OCI-LY1 (cell line): ENCODE measurements at regions not wholly inside any gene's neighbourhood (a gene's known extent, or its start where the extent isn't known, plus 50 kb on each side); places are given as distances from the start of the nearest gene placed in this dataset.

ENCODE experiments used
- H2AFZ ChIP-seq: fragments of 200-600 bp; sonication (generic), shearing (Covaris generic); 2 replicates; pipeline ENCODE4 v1.6.0; 2014; ENCODE audit warnings: antibody characterized with exemption, mild to moderate bottlenecking, low read length
- H3F3A ChIP-seq: fragments of 200-600 bp; sonication (generic), shearing (Covaris generic); 2 replicates; pipeline ENCODE4 v1.6.0; 2014; ENCODE audit warnings: mild to moderate bottlenecking, antibody characterized with exemption, low read length, moderate library complexity; ENCODE audit not compliant: insufficient read depth
- H3K27ac ChIP-seq: fragments of 200-600 bp; sonication (generic); 2 replicates; pipeline ENCODE4 v1.5.1; 2014; ENCODE audit warnings: low read length, mixed run types, mild to moderate bottlenecking, low read depth; ENCODE audit not compliant: poor library complexity, severe bottlenecking
- H3K27me3 ChIP-seq: fragments of 200-600 bp; sonication (generic); 2 replicates; pipeline ENCODE4 v1.6.0; 2014; ENCODE audit warnings: antibody characterized with exemption, mild to moderate bottlenecking, low read length, moderate library complexity; ENCODE audit not compliant: insufficient read depth
- H3K36me3 ChIP-seq: fragments of 200-600 bp; sonication (generic); 2 replicates; pipeline ENCODE4 v1.6.1; 2014; ENCODE audit warnings: mild to moderate bottlenecking, antibody characterized with exemption, low read length, moderate library complexity, mixed read lengths; ENCODE audit not compliant: insufficient read depth
- H3K4me1 ChIP-seq: fragments of 200-600 bp; sonication (generic); 2 replicates; pipeline ENCODE4 v1.5.1; 2014; ENCODE audit warnings: mild to moderate bottlenecking, low read length, moderate library complexity; ENCODE audit not compliant: insufficient read depth, severe bottlenecking
- H3K4me2 ChIP-seq: fragments of 200-600 bp; sonication (generic), shearing (Covaris generic); 2 replicates; pipeline ENCODE4 v1.6.1; 2014; ENCODE audit warnings: low read length
- H3K4me3 ChIP-seq: fragments of 200-600 bp; sonication (generic); 2 replicates; pipeline ENCODE4 v1.5.1; 2014; ENCODE audit warnings: low read length, low read depth, mild to moderate bottlenecking, mixed read lengths; ENCODE audit not compliant: poor library complexity, severe bottlenecking
- H3K79me2 ChIP-seq: fragments of 200-600 bp; shearing (Covaris generic); 2 replicates; pipeline ENCODE4 v1.6.1; 2016; ENCODE audit warnings: mixed run types, low read length, mixed read lengths; ENCODE audit not compliant: insufficient read depth
- H3K9ac ChIP-seq: fragments of 200-600 bp; sonication (generic), shearing (Covaris generic); 2 replicates; pipeline ENCODE4 v1.6.1; 2014; ENCODE audit warnings: mild to moderate bottlenecking, low read length, mixed read lengths
- H3K9me2 ChIP-seq: fragments of 200-600 bp; sonication (generic), shearing (Covaris generic); 2 replicates; pipeline ENCODE4 v1.6.1; 2014; ENCODE audit warnings: low read depth, mild to moderate bottlenecking, low read length, mixed read lengths
- H3K9me3 ChIP-seq: fragments of 200-600 bp; shearing (Covaris generic); 2 replicates; pipeline ENCODE4 v1.6.1; 2014; ENCODE audit warnings: low read length, mixed read lengths
- H4K20me1 ChIP-seq: fragments of 200-600 bp; sonication (generic), shearing (Covaris generic); 2 replicates; pipeline ENCODE4 v1.6.0; 2016; ENCODE audit warnings: mild to moderate bottlenecking, low read length; ENCODE audit not compliant: insufficient read depth
- EZH2 ChIP-seq: fragments of 200-600 bp; sonication (generic), shearing (Covaris generic); IDR thresholded peaks from 2 replicates; pipeline ENCODE4 v1.8.0; 2017; ENCODE audit warnings: borderline replicate concordance, mixed run types, mild to moderate bottlenecking, antibody characterized with exemption, low read length, moderate library complexity, mixed read lengths
- TF ChIP-seq, protein P1 (sequence below): fragments of 200-600 bp; sonication (generic), shearing (Covaris generic); IDR thresholded peaks from 2 replicates; pipeline ENCODE4 v1.5.1; 2017; ENCODE audit warnings: mild to moderate bottlenecking, antibody characterized with exemption, low read length, moderate library complexity, mixed read lengths

DNA sequence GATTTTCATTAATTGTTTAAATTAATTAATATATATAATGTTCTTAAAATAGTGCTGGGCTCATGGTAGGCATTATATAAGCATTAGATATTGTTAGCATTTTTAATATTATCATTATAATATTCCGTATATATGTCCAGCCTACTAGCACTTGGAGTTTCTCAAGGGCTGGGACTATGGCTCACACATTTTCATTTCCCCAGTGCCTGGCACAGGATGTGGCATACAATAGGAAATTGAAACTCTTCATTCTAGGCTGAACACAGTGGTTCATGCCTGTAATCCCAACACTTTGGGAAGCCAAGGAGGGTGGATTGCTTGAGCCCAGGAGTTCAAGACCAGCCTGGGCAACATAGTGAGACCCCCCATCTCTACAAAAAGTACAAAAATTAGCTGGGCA, 170.4 kb downstream of the RSL24D1 start:
- Histone ChIP-seq H3F3A (no peaks in the 10 kb centered on the region), H3K27me3 (no peaks in the 10 kb centered on the region), H3K4me1 (no peaks in the 10 kb centered on the region), H4K20me1 (no peaks in the 10 kb centered on the region), H3K27ac (no peak overlapping the region), H3K9ac (no peak overlapping the region), H3K4me2 (no peak overlapping the region), H2AFZ (no peak overlapping the region), H3K9me3 (no peaks in the 10 kb centered on the region), H3K9me2 (no peaks in the 10 kb centered on the region), H3K4me3 (no peak overlapping the region), H3K36me3 (no peaks in the 10 kb centered on the region), H3K79me2 (no peaks in the 10 kb centered on the region)
- TF ChIP-seq EZH2, result no peak
- TF ChIP-seq, protein P1, sequence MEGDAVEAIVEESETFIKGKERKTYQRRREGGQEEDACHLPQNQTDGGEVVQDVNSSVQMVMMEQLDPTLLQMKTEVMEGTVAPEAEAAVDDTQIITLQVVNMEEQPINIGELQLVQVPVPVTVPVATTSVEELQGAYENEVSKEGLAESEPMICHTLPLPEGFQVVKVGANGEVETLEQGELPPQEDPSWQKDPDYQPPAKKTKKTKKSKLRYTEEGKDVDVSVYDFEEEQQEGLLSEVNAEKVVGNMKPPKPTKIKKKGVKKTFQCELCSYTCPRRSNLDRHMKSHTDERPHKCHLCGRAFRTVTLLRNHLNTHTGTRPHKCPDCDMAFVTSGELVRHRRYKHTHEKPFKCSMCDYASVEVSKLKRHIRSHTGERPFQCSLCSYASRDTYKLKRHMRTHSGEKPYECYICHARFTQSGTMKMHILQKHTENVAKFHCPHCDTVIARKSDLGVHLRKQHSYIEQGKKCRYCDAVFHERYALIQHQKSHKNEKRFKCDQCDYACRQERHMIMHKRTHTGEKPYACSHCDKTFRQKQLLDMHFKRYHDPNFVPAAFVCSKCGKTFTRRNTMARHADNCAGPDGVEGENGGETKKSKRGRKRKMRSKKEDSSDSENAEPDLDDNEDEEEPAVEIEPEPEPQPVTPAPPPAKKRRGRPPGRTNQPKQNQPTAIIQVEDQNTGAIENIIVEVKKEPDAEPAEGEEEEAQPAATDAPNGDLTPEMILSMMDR, result no peak

DNA sequence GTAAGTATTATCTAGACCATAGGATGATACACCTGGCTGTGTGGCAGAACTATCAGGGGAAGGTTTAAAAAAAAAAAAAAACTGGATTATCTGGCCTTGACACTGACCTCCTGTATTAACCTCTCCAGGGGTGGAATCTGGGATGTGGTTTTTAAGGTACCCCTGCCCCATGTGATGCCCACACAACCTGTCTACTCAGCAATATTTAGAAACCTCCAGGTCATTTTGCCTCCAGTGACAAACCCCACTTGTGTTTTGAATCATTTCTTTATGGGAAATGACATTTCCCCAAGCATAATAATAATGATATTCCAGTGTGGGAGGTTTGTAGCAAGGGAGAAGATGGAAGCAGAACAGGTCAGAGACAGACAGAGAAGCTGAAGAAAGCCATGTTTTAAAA, 179.1 kb downstream of the RSL24D1 start:
- H4K20me1 ChIP-seq, result no peaks in the 10 kb centered on the region
- no peaks in the 10 kb centered on the region for H3K79me2 ChIP-seq
- H3K9ac ChIP-seq, result no peak overlapping the region
- H3K9me2 ChIP-seq, result no peaks in the 10 kb centered on the region
- H3K27ac ChIP-seq, result no peak overlapping the region
- H3K9me3 ChIP-seq, result no peaks in the 10 kb centered on the region
- no peak overlapping the region for H3K4me3 ChIP-seq
- no peaks in the 10 kb centered on the region for H3K4me1 ChIP-seq
- H3F3A ChIP-seq, result no peaks in the 10 kb centered on the region
- no peaks in the 10 kb centered on the region for H3K27me3 ChIP-seq
- H3K36me3 ChIP-seq, result no peaks in the 10 kb centered on the region
- H2AFZ ChIP-seq, result no peak overlapping the region
- TF ChIP-seq, protein P1, result no peak
- no peak for TF ChIP-seq EZH2
- H3K4me2 ChIP-seq, result no peak overlapping the region

DNA sequence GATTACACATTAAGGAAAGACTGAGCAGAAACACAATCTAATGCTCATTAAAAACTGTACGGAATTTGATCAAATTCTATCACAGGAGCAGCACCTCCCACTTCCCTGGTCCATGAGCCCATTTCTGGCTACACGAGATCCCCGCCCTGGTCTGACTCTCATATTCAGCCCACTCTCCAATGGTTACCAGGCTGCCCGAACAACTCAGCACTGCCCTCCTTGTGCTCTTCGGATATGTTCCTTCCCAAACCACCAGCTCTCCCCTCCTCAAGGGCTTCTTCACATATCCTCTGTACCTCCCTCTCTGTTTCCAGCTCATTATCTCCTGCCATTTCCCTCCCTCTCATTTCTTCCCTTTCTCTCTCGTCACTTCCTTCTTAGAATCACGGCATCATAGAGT, 180.5 kb downstream of the RSL24D1 start:
- Histone ChIP-seq H3F3A (no peaks in the 10 kb centered on the region), H3K9ac (no peak overlapping the region), H3K27ac (no peak overlapping the region), H3K4me1 (no peaks in the 10 kb centered on the region), H3K4me2 (no peak overlapping the region), H3K9me2 (no peaks in the 10 kb centered on the region), H3K79me2 (no peaks in the 10 kb centered on the region), H3K4me3 (no peak overlapping the region), H3K36me3 (no peaks in the 10 kb centered on the region), H3K9me3 (no peaks in the 10 kb centered on the region), H2AFZ (no peak overlapping the region), H4K20me1 (no peaks in the 10 kb centered on the region), H3K27me3 (no peaks in the 10 kb centered on the region)
- TF ChIP-seq EZH2, result no peak
- TF ChIP-seq, protein P1, result no peak
